HG02623 (cell line): ENCODE measurements at regions not wholly inside any gene's neighbourhood (a gene's known extent, or its start where the extent isn't known, plus 50 kb on each side); places are given as distances from the start of the nearest gene placed in this dataset.
"Not testable (repeated sequence)": the region's sequence is repeated elsewhere in the genome, so short reads cannot be mapped to it uniquely, and the experiment has no call there.

ENCODE experiments used
- ATAC-seq: cut with Tn5 transposase; IDR thresholded peaks from one replicate; pipeline ENCODE4 v1.9.1; 2021; ENCODE audit warnings: moderate library complexity; ENCODE audit not compliant: unreplicated experiment

DNA sequence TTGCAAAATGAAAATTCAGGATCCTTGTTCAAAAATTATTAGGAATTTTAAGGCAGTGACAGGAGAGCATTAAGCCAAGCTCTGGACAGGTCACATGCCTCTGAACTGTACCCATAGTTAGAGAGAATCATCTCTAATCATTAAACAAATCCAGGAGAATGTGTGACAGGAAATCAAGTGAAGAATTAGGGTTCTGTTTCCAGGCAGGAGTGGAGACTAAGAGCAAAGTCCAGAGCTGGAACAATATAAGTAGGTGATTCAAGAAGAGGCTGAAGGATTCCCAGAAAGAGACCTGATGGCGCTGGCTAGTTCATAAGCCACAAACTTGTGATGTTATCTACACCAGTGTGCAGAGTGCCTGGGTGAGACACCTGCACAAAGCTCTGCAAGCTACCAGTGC lies 104.6 kb upstream of the PRKG2 start:
- ATAC-seq, result no peak

DNA sequence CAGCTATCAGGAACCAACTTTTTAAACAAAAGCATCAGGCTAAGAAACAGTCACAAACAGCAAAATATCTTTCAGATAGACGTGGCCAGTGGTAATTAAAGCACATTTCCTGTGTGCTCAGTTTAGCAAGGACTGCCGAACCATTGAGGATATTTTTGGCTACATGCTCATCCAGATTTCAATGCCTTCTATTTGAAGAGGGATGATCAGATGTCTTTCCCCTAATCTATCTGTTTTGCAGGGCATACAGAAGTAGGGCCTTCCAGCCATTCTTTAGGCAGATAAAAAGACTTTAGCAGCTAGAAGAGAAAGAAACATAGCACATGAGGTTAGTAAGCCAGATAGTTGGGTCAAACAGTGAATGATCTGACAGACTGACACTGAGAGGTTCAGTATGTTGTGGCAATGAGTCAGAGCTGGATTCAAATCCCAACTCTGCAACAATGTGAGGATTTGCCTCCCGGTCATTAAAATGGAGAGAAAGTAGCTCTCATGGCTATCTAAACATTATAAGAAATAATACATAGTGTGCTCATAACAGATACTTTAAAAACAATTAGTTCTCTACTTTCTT lies 100.0 kb upstream of the PRKG2 start:
- no peak for ATAC-seq

DNA sequence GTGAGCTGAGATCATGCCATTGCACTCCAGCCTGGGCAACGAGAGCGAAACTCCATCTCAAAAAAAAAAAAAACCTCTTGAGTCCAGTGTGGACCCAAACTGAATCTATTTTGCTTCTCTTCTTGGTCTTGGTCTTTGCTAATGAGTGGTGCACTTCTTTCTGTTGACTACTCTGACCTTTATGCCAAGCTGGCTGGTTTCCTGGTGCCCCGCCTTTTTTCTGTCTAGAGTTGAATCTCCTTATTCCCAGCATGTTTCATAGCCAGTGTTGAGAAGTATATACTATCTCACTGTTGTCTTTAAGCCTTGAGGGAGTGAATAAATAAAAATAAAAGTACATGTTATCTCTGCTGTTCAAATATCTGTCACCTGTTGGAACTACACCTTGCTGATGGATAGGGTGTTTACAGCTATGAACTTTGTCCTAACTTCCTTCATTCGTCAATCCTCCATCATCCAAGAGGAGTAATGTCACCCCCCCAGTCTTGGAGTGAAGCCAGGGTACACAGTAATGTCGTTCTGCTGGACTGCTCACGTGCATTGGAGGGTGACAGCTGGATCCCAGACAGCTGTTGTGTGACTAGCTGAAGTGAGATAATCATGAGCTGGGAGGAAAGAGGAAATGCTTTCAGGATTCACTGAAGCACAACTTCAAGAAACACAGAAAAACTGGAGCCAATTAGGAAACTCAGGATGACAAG lies 99.3 kb upstream of the PRKG2 start:
- no peak for ATAC-seq

GRCh38 chr4:81307991-81308390 lies 93.0 kb upstream of the PRKG2 start:
- no peak for ATAC-seq

DNA sequence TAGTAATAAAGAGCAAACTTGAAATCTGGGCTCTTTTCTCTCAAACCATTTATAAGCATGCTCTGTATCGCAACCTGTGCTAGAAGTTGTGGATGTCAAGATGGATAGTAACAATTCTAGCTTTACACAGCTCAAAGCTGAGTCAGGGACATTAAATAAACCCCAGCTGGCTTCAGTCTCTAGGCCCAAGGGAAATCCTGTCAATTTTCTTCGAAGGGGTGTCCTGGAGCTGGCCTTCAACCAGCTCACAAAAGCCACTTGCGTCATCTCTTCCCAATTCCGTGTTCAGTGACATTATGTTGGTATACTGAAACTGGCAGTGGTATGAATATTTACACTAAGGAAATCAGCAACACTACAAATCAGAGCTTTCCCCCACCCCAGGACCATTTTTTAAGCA lies 89.8 kb upstream of the PRKG2 start:
- ATAC-seq, result no peak

DNA sequence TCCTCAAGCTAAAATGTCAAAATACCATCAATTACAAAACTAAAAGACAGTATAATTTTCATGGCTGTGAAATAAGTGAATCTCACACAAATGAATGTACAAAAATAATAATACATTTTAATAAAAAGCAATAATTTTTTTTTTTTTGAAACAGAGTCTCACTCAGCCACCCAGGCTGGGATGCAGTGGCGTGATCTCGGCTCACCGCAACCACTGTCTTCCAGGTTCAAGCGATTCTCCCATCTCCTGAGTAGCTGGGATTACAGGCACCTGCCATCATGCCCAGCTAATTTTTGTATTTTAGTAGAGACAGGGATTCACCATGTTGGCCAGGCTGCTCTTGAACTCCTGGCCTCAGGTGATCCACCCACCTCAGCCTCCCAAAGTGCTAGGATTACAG lies 85.3 kb upstream of the PRKG2 start:
- not testable (repeated sequence) for ATAC-seq

DNA sequence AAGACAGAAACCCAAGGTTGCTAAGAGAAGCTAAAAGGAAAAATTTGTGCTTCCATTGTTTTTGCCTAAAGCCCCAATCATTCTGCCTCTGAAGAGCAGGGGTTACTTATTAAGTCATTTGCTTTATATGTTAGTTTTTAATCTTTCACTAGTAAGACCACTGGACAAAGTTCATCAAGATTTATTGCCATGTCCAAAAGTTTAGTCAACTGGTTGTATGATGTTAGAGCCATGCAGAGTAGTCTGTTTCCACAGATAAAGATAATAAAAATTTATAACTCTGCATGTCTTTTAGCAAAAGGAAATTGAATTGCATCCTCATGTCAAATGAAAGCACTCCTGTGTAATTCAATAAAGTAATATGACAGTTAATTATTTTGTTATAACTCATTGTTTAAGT lies 75.8 kb upstream of the PRKG2 start:
- ATAC-seq, result no peak

DNA sequence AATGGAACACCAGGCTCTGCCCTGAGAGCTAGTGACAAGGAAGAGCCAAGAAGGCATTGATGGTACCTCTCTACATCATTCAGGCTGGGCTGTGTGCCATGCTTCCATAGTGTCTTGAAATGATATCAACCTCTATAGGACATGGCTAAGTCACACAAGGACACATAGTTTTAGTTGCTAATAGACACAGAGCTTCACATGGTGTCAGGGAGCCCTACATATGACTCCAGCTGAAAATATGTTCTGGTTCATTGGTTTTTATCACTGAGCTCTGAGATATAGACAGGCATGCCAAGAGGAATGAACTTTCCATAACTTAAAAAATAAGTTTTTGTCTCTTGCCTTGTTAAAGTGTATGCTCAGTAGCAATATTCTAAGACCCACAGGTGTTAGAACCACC lies 72.1 kb upstream of the PRKG2 start:
- ATAC-seq, result no peak

DNA sequence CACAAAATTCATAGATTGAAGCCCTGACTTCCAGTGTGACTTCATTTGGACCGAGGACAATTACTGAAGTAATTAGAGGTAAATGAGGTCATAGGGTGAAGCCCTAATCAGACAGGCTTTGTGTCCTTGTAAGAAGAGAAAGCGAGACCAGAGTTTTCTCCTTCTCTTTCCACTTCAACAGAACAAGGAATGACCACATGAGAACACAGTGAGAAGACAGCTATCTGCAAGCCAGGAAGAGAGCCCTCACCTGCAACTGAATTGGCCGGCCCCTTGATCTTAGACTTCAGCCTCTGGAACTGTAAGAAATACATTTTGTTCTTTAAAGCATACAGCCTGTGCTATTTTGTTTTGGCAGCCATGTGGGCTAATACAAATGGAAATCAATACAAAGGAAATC lies 67.1 kb upstream of the PRKG2 start:
- ATAC-seq, result no peak

DNA sequence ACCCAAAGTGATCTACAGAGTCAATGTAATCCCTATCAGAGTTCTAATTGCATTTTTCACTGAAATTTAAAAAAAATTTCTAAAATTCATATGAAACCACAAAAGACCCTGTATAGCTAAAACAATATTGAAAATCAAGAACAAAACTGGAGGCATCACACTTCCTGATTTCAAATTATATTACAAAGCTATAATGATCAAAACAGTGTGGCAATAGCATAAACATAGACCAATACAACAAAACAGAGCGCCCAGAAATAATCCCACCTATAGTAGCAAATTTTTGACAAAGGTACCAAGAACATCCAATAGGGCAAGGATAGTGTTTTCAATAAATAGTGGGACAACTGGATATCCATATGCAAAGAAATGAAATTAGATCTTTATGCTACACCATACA lies 59.4 kb upstream of the PRKG2 start:
- no peak for ATAC-seq

- ATAC-seq, result no peak
Measured at GRCh38 chr4:81272671-81273070, 57.6 kb upstream of the PRKG2 start.
